Gastroesophageal sphincter (tissue), 4 donors: ENCODE measurements at regions not wholly inside any gene's neighbourhood (a gene's known extent, or its start where the extent isn't known, plus 50 kb on each side); places are given as distances from the start of the nearest gene placed in this dataset.

Experiments used
- ATAC-seq: fragments of 150-250 bp; one replicate; pipeline ENCODE4 v1.9.1; 2016; ENCODE audit warnings: mild to moderate bottlenecking, moderate library complexity
- H3K27ac ChIP-seq, 4 donors: fragments of 200-600 bp; sonication (generic) in 3 of 4; 1 replicate in 3 of 4; 2 replicates in 1 of 4; pipeline ENCODE4 v1.5.1; 2016 to 2019
- H3K27me3 ChIP-seq: fragments of 200-600 bp; sonication (generic); one replicate; pipeline ENCODE4 v1.5.1; 2019
- H3K36me3 ChIP-seq, 2 donors: fragments of 200-600 bp; sonication (generic); one replicate each; pipeline ENCODE4 v1.5.1; 2019; ENCODE audit warnings: control low read depth in 1 of 2
- H3K4me1 ChIP-seq, 3 donors: fragments of 200-600 bp; sonication (generic); 1 replicate in 2 of 3; 2 replicates in 1 of 3; pipeline ENCODE4 v1.5.1; 2016 to 2019; ENCODE audit warnings: control low read depth in 2 of 3
- H3K4me3 ChIP-seq, 2 donors: fragments of 200-600 bp; sonication (generic); one replicate each; pipeline ENCODE4 v1.5.1; 2019; ENCODE audit warnings: mild to moderate bottlenecking in 1 of 2, moderate library complexity in 1 of 2
- H3K9me3 ChIP-seq, 3 donors: fragments of 200-600 bp; sonication (generic); one replicate each; pipeline ENCODE4 v1.5.1; 2017 to 2019; ENCODE audit warnings: control low read depth in 2 of 3
- CTCF ChIP-seq, 4 experiments: fragments of 200-600 bp in 2 of 4; fragments of 450-650 bp in 2 of 4; sonication (generic) in 1 of 4; IDR thresholded peaks; one replicate each; pipeline ENCODE4 v1.5.1; 2017 to 2019; ENCODE audit warnings: antibody characterized with exemption in 4 of 4, mild to moderate bottlenecking in 2 of 4, moderate library complexity in 2 of 4
- EP300 ChIP-seq: sonication (generic); formaldehyde crosslinking; IDR thresholded peaks from one replicate; pipeline ENCODE4 v1.6.1; 2017; ENCODE audit warnings: antibody characterized with exemption, mild to moderate bottlenecking
- POLR2A ChIP-seq, 2 donors: fragments of 450-650 bp; IDR thresholded peaks; one replicate each; pipeline ENCODE4 v1.6.1; 2017; ENCODE audit warnings: antibody characterized with exemption in 2 of 2, mild to moderate bottlenecking in 2 of 2, moderate library complexity in 1 of 2
- POLR2AphosphoS5 ChIP-seq: sonication (generic); formaldehyde crosslinking; IDR thresholded peaks from one replicate; pipeline ENCODE4 v1.6.1; 2017; ENCODE audit warnings: antibody characterized with exemption
- WGBS, 2 donors: methylation state at CpG; one replicate each; pipeline ENCODE4 v1.1.5; 2018; ENCODE audit warnings: low coverage in 1 of 2; 5-methylcytosine and 5-hydroxymethylcytosine counted together

GRCh38 chr4:165610679-165611437, 232.1 kb downstream of the CPE start:
- no peak for ATAC-seq
- 33 to 49% methylated on average over 4 to 6 of the region's 6 CpGs for WGBS, 2 donors
- Histone ChIP-seq H3K4me3 (no peak overlapping the region), H3K27ac (peak overlapping the region in 2 of 4 donors; percentile 41 to 46), H3K36me3 (no peaks in the 10 kb centered on the region), H3K4me1 (peaks cover 0 to 45% (median 5%) of the 10 kb centered on the region in 3 donors), H3K27me3 (no peaks in the 10 kb centered on the region), H3K9me3 (no peaks in the 10 kb centered on the region)
- no peak for TF ChIP-seq CTCF (IDR thresholded peaks at IDR 0.05)
- no peak for TF ChIP-seq POLR2AphosphoS5
- TF ChIP-seq EP300 = no peak
- TF ChIP-seq POLR2A (IDR thresholded peaks at IDR 0.05) = no peak

DNA sequence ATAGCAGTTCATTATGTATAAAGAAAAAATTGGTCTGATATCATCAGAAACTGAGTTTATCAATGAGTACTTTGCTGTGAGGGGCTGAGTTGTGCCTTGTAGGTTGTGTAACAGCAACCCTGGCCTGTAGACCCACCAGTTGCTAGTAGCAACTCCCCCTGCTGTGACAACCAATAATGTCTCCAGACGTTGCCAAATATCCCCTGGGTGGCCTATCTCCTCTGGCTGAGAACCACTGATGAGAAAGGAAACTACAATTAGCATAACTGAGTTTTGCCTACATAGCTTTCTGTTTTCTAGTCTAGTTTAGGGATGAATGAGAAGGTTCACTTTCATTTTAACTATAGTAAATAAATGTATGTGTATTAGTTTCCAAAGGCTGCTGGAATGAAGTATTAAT, 234.1 kb downstream of the CPE start:
- Histone ChIP-seq H3K27me3 (no peaks in the 10 kb centered on the region), H3K36me3 (no peaks in the 10 kb centered on the region), H3K4me3 (no peak overlapping the region), H3K9me3 (peaks cover 0 to 7% (median 0%) of the 10 kb centered on the region in 3 donors), H3K27ac (peak overlapping the region in 3 of 4 donors; percentile 25 to 54 (median 35)), H3K4me1 (peaks cover 0 to 35% (median 5%) of the 10 kb centered on the region in 3 donors)
- 0% methylated on average over 1 of the region's 1 CpG; no CpG with 5 or more reads in 1 of the 2 donors for WGBS, 2 donors
- no peak for ATAC-seq
- no peak for TF ChIP-seq EP300
- no peak for TF ChIP-seq POLR2AphosphoS5
- no peak for TF ChIP-seq POLR2A (IDR thresholded peaks at IDR 0.05)
- TF ChIP-seq CTCF (IDR thresholded peaks at IDR 0.05) = no peak

DNA sequence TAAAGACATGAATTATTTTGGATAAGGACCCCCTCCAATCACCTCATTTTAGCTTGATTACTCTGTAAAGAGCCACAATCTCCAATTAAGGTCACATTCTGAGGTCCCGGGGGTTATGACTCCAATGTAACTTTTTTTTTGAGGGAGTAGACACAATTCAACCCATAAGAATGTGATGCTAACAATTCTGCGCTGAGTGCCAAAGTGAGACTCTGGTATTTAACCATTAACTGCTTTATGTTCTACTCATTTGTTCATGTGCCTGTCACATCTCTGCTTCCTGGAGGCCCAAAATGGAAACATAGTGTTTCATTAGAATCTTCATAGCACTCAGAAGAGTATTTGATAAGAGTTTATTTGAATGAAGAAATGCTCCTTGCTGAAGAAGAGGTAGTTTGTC, 234.8 kb downstream of the CPE start:
- 75 to 78% methylated on average over 2 of the region's 2 CpGs for WGBS, 2 donors
- TF ChIP-seq POLR2AphosphoS5 = no peak
- TF ChIP-seq EP300 = no peak
- no peak for TF ChIP-seq POLR2A (IDR thresholded peaks at IDR 0.05)
- TF ChIP-seq CTCF (IDR thresholded peaks at IDR 0.05) = no peak
- Histone ChIP-seq H3K27me3 (no peaks in the 10 kb centered on the region), H3K9me3 (peaks cover 0 to 11% (median 0%) of the 10 kb centered on the region in 3 donors), H3K4me3 (no peak overlapping the region), H3K36me3 (no peaks in the 10 kb centered on the region), H3K4me1 (peaks cover 0 to 35% (median 5%) of the 10 kb centered on the region in 3 donors), H3K27ac (peak overlapping the region in 2 of 4 donors; percentile 35 to 54)
- no peak for ATAC-seq

- Histone ChIP-seq H3K27me3 (no peaks in the 10 kb centered on the region), H3K36me3 (no peaks in the 10 kb centered on the region), H3K4me1 (no peaks in the 10 kb centered on the region), H3K4me3 (no peak overlapping the region), H3K27ac (no peak overlapping the region), H3K9me3 (peaks cover 0 to 11% (median 0%) of the 10 kb centered on the region in 3 donors)
- 76 to 84% methylated on average over 2 to 3 of the region's 3 CpGs for WGBS, 2 donors
- ATAC-seq = no peak
- TF ChIP-seq POLR2AphosphoS5 = no peak
- TF ChIP-seq EP300 = no peak
- no peak for TF ChIP-seq POLR2A (IDR thresholded peaks at IDR 0.05)
- no peak for TF ChIP-seq CTCF (IDR thresholded peaks at IDR 0.05)
Observed at GRCh38 chr4:165620913-165621312, 242.1 kb downstream of the CPE start.

DNA sequence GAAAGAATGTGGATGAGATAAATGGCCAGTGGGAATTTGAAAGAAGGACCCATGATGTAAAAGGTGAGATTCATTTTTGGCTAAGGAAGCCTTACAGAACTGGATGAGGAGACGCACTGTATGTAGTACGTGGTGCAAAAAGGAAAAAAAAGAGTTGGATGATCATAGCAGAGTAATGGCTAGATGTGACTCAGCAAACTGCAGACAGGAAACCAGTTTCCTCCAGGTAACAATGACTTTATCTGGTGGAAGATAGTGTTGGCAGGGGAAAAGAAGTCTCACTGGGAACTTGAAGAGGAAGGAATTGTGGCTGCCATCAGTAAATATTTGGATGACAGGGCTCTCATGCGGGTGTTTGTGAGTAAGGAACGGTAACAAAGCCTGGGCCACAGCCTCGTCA, 243.2 kb downstream of the CPE start:
- Histone ChIP-seq H3K27me3 (no peaks in the 10 kb centered on the region), H3K36me3 (no peaks in the 10 kb centered on the region), H3K9me3 (peaks cover 0 to 11% (median 0%) of the 10 kb centered on the region in 3 donors), H3K4me3 (no peak overlapping the region), H3K4me1 (no peaks in the 10 kb centered on the region), H3K27ac (no peak overlapping the region)
- TF ChIP-seq CTCF (IDR thresholded peaks at IDR 0.05) = no peak
- TF ChIP-seq POLR2AphosphoS5 = no peak
- no peak for TF ChIP-seq POLR2A (IDR thresholded peaks at IDR 0.05)
- no peak for TF ChIP-seq EP300
- WGBS, 2 donors = 23 to 78% methylated on average over 2 to 5 of the region's 5 CpGs
- no peak for ATAC-seq
